ENCODE measurements at regions not wholly inside any gene's neighbourhood (a gene's known extent, or its start where the extent isn't known, plus 50 kb on each side); places are given as distances from the start of the nearest gene placed in this dataset.
"Not testable (repeated sequence)": the region's sequence is repeated elsewhere in the genome, so short reads cannot be mapped to it uniquely, and the experiment has no call there.

DNA sequence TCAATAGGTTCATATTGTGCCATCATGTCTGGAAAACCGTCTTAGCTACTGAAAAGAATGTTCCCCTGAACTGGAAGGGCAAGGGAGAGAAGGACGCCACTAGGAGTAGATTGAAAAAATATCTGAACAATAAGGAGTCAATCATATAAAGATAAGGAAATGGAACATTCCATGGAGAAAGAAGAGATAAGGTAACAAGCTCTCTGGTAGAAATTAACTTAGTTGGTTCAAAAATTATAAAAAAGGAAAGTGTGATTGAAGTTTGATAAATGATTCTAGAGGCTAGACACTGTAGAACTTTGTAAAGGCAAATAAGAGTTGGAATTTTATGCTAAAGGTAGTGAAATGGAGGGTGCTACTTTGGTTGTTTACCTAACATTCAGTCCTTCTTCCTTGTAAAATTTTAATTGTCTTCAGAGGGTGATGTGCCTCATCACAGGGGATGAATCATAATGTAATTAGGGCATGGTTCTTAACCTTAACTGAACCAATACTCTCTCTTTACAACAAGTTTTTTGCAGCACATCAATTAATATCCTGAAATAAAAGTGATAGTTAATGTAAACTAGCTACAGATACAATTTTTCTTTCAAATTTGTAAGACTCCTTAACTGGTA is 135.5 kb downstream of the GPX5 start:
- no peak for TF ChIP-seq CTCF (IDR thresholded peaks at IDR 0.05)
- DNase-seq (ENCODE audit: low spot score) (no peak), ATAC-seq (ENCODE audit: low FRiP score) (no peak)

- DNase-seq (ENCODE audit: low spot score) (no peak), ATAC-seq (ENCODE audit: low FRiP score) (no peak)
- no peak for TF ChIP-seq CTCF (IDR thresholded peaks at IDR 0.05)
Observed at GRCh38 chr6:28664870-28665396, 139.3 kb downstream of the GPX5 start.

DNA sequence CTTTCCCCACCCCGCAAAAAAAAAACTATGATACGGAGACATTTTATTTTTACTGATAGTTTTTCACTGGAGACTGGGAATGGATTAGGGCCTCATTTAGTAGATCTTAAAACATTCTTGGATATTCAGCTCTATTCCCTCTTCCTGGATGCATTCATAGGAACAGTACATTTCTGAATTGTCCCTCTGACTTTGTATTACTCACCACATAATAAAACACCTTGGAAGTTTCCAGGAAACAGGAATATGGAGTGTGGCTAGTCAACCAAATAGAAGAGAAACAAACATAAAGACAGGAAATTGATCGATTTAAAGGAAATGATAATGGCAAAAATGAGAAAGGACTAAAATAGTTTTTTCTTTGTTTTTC is 147.7 kb downstream of the GPX5 start:
- no peak for TF ChIP-seq CTCF (IDR thresholded peaks at IDR 0.05)
- no peak for ATAC-seq (ENCODE audit: low FRiP score)

GRCh38 chr6:28673787-28674671 is 148.3 kb downstream of the GPX5 start:
- DNase-seq (ENCODE audit: low spot score) (no peak), ATAC-seq (ENCODE audit: low FRiP score) (no peak)
- TF ChIP-seq CTCF (IDR thresholded peaks at IDR 0.05), result no peak

More for the DNA sequence above, 147.7 kb downstream of the GPX5 start:
- no peak for DNase-seq (ENCODE audit: low spot score)

DNA sequence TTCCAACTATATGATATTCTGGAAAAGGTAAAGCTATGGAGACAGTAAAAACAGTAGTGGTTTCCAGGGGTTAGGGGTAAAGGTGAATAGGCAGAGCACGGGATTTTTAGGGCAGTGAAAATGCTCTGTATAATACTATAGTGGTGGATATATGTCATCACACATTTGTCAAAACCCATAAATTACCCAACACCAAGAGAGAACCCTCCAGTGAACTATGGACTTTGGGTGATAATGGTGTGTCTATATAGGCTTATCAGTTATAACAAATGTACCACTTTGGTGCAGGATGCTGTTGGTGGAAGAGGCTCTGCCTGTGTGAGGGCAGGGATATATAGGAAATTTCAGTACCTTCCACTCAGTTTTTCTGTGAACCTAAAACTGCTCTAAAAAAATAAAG is 149.9 kb downstream of the GPX5 start:
- ATAC-seq (ENCODE audit: low FRiP score) (no peak), DNase-seq (ENCODE audit: low spot score) (no peak)
- TF ChIP-seq CTCF (IDR thresholded peaks at IDR 0.05), result no peak

DNA sequence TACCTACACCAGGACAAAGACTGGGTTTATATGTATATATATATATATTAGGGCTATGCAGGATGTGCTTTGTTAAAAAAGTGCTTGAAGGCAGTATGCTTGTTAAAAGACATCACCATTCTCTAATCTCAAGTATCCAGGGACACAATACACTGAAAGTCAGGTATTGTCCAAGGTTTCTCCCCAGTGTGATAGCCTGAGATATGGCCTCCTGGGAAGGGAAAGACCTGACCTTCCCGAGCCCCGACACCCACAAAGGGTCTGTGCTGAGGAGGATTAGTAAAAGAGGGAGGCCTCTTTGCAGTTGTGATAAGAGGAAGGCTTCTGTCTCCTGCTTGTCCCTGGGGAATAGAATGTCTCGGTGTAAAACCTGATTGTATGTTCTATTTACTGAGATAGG is 156.9 kb downstream of the GPX5 start:
- DNase-seq (ENCODE audit: low spot score) (no peak), ATAC-seq (ENCODE audit: low FRiP score) (no peak)
- TF ChIP-seq CTCF (IDR thresholded peaks at IDR 0.05), result no peak

DNA sequence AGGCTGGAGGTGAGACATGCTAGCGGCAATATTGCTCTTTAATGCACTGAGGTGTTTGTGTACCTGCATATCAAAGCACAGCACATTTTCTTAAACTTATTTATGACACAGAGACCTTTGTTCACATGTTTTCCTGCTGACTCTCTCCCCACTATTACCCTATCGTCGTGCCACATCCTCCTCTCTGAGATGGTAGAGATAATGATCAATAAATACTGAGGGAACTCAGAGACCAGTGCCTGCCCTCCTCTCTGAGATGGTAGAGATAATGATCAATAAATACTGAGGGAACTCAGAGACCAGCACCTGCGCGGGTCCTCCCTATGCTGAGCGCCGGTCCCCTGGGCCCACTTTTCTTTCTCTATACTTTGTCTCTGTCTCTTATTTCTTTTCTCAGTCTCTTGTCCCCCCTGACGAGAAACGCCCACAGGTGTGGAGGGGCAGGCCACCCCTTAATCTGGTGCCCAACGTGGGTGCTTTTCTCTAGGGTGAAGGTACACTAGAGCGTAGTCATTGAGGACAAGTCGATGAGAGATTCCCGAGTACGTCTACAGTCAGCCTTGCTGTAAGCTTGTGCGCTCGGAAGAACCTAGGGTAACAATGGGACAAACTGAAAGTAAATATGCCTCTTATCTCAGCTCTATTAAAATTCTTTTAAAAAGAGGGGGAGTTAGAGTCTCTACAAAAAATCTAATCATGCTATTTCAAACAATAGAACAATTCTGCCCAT is 157.4 kb downstream of the GPX5 start:
- not testable (repeated sequence) for ATAC-seq (ENCODE audit: low FRiP score); DNase-seq (ENCODE audit: low spot score)
